ENCODE measurements at regions not wholly inside any gene's neighbourhood (a gene's known extent, or its start where the extent isn't known, plus 50 kb on each side); places are given as distances from the start of the nearest gene placed in this dataset.

DNA sequence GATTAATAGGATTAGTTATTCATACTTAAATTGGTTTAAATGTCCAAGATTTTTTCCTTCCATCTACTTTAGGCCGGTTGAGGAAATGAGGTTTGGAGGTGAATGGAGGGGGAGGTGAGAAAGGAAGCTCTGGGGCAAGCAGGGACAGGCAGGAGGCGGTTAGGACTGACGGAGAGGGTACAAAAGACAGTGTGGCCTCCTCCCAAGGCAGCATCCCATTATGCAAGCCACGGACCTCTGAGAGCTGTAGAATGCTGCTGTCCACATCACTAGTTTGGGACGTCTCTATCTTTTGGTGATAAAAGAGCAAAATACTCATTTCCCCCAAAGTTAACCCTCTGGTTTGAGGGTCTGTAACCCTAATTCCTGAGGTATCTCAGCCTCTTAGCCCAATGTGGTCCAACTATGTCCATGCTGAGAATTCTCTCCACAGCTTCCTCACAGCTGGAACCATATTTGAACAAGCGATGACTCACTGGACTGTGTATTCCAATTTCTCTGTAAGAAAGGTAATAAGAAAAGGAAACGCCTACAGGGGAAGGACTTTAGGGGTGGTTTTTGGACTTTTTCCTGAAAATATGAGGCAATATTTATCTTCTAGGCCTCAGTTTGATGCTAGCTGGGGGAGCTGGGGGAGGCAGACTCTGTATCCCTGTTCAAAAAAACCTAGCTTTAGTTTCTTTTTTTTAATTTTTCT lies 172.2 kb downstream of the TFAP2B start:
- TF ChIP-seq POLR2A (IDR thresholded peaks at IDR 0.05) (no peak), POLR2AphosphoS5 (IDR thresholded peaks at IDR 0.05) (no peak)
- TF ChIP-seq, protein P1, sequence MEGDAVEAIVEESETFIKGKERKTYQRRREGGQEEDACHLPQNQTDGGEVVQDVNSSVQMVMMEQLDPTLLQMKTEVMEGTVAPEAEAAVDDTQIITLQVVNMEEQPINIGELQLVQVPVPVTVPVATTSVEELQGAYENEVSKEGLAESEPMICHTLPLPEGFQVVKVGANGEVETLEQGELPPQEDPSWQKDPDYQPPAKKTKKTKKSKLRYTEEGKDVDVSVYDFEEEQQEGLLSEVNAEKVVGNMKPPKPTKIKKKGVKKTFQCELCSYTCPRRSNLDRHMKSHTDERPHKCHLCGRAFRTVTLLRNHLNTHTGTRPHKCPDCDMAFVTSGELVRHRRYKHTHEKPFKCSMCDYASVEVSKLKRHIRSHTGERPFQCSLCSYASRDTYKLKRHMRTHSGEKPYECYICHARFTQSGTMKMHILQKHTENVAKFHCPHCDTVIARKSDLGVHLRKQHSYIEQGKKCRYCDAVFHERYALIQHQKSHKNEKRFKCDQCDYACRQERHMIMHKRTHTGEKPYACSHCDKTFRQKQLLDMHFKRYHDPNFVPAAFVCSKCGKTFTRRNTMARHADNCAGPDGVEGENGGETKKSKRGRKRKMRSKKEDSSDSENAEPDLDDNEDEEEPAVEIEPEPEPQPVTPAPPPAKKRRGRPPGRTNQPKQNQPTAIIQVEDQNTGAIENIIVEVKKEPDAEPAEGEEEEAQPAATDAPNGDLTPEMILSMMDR (IDR thresholded peaks at IDR 0.05), result no peak

Data from stomach (tissue), 4 donors.